DMS79 treated with DMSO at 0.1 percent for 48 hours (cell line): ENCODE measurements at regions not wholly inside any gene's neighbourhood (a gene's known extent, or its start where the extent isn't known, plus 50 kb on each side); places are given as distances from the start of the nearest gene placed in this dataset.

Experiments
- DNase-seq: peaks from one replicate; lab custom pipeline; 2025; lab: John Stamatoyannopoulos, UW

DNA sequence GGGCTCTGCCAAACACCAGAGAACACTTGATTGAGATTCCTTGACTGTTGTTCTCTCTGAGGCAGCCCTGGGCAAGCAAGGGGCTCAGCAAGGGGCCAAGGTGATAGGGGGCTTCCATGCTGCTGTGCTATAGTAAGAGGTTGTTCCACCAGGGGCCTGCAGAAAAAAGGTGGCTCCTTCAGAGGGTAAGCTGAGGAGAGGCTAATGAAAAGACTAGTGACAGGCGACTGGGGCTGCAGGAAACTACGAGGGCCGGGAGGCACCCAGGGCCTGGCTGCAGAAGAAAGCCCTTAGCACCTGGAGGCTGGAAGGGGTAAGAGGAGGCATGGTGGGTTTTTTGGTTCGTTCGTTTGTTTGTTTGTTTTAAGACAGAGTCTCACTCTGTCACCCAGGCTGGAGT is 88.0 kb upstream of the CTNNA1 start:
- no peak for DNase-seq

DNA sequence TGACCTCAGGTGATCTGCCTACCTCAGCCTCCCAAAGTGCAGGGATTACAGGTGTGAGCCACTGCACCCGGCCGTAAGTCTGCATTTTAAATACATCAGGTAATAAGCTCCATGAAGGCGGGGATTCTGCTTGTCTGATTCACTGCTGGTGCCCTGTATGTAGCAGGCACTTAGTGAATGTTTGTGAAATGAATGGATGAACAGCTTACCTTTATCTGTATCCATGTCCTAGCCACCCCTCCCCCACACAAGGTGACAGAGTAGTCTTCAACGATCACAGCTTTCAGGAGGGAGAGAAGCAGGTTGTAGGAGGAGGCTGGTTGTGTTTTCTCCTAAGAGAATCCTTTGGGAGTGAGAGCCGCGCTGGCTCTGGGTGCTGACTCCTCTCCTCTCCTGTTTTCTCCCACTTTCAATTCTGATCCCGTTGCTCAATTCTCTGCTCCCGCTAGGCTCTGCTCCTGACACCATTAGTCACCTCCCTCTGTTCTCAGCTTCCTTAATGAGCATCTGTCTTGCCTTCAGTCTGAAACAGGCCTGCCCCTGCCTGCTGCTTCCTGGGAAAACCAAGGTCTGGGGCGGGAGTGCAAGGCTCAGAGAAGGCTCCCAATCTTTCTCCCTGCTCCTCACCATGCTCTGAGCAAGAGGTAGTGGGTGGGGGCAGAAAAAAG is 88.8 kb upstream of the CTNNA1 start:
- DNase-seq: no peak

DNA sequence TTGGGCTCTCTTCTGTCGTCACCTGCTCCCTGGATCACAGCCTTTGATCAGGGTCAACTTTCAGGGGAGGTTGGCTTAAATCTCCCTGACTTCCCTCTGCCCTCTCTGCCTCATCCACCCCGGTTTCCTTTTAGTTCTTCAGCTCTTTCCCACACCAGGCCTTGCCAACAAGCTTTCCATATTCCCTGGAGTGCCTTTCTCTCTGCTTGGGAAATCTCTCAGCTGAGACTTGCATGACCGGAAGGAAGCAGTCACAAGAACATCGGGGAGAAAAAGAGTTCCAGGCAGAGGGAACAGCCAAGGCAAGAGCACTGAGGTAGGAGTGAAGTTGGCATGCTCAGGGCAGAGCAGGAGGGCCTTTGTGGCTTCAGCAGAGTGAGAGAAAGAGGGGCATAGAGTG is 88.4 kb upstream of the HSPA9 start:
- DNase-seq: no peak

DNA sequence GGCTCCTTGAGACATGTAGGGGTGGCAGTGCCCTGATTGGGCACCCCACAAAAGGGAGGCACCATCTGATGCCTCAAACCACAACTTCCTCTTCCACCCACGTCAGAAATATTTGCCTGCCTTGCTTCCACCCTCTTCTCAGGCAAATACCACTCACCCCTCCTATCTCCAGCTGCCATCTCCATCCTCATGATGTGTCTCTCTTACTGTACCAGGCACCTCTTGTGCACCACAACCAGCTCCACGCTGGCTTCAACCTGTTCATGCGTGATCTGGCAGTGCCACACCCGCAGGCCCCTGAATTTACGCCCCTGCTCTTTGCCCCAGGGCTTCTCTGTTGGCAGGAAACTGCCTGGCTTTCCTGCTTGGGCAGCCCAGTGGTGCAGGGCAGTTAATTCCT is 87.8 kb upstream of the HSPA9 start:
- DNase-seq: peak; percentile 5

DNA sequence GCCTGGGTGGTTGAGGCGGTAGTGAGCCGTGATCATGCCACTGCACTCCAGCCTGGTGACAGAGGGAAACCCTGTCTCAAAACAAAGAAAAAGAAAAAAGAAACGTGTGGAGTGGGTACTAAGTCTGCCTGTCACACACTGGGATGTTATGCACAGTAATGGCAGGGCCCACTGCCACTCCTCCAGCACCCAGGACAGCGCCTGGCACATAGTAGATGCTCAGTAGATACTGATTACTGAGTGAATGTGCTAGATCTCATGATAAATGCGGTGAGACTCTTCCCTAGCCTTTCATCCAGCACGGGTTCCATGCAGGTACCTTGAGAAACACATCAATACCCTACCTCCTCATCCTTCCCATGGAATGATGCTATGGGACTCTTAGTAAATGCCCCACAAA is 87.4 kb upstream of the HSPA9 start:
- DNase-seq: no peak

DNA sequence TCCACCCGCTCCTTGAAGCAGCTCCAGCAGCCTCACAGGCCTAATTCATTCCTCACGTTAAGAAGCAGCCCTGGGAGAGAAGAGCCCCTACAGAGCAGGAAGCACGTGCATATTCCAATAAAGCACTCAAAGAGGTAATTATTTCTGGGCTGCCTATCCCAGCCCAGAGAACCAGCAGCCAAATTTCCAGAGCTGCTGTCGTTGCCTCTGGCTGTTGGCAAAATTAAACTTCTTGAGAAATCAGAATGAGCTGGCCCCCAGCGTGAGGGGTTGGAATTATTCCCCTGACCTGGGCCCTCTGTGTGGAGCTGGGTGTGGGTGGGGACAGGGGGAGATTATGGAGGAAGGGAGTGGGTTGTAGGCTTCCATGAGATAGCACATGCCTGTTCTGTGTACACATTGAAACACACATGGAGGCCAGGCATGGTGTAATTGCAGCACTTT is 86.8 kb upstream of the HSPA9 start:
- peak; percentile 43 for DNase-seq

DNA sequence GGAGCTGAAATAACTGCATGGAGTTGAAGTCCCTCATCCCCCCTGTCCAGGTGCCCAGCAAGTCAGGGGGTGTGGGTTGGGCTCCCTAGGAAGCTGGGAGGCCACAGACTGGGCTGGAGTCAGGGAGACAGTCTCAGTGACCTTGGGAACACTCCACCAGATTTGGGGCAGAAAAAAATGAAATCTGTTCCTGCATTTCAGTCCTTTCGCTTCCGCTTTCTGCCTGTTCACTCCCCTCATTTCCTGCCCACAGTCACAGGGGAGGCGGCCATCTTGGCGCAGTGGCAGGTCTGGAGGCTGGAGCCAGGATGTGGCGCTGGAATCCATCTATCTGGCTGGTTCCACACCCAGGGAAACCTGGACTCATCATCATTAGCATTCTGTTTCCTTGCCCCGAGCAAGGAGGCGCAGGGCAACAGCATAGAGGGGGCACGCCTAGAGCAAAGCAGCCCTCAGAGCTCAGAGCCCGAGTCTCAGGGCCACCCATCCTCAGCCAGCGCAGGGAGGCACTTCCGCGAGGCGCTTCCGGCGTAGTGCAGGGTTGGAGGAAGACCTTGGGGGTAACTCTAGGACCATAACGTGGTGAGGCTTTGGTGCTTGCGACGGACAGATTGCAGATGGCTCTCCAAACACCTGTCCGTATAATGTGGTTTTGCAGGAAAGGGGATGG is 86.2 kb upstream of the HSPA9 start:
- DNase-seq: no peak

DNA sequence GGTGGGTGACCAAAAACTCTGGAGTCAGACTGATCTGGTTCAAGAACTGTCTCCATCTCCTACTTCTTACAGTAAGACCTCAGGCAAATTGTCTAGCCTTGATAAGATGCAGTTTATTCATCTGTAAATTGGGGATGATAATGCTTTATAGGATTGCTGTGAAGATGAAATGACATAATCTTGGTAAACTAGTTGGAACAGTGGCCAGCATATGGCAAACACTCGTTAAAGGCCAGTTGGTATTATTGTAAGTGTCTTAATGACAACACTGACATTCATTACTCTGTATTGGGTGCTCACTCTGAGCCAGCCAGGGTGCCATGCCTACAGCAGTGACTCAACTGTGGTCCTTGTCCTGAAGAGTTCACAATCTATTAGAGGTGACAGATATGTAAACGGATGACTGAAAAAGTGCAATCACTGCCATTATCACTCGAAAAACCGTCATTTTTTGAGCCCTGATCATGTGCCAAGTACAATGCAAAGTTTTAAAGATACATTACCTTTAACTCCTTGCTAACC is 84.9 kb upstream of the HSPA9 start:
- DNase-seq: no peak

DNA sequence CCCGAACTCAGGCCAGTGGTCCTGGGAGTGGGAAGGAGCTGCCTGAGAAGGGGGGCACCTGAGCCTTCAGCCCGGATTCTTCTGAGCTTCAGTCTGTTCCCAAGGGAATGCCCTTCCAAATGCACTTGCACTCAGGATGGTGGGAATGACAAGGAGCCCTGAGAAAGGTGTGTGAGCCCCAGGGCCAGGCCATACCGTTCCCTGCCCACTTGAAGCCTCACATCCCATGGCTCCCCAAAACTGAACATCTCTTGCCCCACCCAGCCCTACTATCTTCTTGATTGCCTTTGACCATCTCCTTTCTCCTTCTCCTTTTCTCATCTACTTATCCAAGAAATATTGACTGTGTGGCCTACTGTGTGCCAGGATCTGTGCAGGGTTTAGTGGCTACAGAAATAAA is 84.4 kb upstream of the HSPA9 start:
- no peak for DNase-seq

DNA sequence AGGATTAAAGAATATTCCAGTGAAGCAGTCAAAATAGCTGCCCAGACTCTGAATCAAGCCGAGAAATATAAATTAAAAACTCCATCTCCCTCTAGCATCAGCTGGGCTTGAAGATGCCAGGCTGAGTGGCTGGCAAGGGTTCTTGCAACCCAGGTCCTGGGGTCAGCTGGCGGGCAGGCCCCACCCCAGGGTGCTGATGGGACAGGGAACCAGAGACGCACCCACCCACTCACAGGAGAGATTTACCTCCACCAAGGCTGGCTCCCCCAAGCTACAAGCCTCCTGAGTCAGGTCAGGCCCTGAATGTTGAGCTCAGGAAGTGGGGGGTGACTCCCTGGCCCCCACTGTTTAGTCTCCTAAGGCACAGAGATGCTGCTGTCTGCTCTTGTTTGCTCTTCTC is 83.9 kb upstream of the HSPA9 start:
- no peak for DNase-seq

DNA sequence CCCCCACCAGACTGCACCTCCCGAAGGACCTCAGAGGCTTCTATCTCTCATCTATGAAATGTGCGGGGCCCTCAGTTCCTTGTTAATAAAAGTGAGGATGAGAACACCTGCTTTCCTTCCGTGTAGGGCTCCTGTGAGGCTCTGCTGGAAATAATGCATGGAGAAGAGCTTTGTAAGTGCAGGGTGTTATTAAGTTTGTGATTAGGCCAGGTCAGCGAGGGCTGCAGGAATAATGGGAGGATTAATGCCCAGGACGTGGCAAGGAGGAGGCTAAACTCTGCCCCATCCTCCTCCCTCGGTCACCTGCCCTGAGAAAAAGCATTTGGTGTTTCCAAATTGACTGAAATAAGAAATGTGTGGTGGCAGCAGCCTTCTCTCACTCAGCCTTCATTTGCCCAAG is 83.5 kb upstream of the HSPA9 start:
- peak; percentile 54 for DNase-seq

DNA sequence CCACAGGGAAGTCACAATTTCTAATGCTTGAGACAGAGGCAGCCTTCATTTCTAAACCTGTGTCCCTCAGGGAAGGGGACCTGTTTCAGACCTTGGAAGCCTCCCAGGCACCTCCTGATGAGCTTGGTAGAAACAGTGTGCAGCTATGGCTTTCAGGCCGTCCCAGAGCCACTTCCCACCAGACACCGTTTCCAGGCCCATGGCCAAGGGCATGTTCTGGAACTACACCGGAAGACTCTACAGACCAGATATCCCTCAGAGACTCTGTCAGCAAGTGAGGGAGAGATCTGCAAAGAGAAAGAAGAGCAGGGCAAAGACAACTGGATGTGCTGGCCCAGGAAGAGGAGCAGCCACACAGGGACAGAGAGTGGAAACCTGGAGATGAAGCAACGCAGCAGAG is 82.2 kb upstream of the HSPA9 start:
- DNase-seq: no peak

DNA sequence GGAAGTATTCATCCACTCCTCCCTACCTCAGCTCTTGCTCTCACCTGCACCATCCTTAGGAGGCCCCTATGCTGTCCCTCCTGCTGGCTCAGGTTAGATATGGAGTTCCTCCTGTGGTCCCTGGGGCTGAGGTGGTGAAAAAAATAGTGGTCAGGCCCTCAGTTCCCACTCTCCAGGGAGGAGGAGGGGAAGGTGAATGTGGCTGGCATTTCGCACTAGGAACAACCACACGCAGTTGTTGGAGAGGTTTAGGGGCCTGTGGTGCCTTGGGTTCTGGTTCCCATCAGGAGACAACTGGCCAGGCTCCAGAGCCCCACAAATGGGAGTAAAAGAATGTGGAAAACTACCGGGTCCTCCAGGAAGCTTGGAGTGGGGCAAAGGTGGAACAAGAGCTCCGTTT is 81.7 kb upstream of the HSPA9 start:
- DNase-seq: no peak

DNA sequence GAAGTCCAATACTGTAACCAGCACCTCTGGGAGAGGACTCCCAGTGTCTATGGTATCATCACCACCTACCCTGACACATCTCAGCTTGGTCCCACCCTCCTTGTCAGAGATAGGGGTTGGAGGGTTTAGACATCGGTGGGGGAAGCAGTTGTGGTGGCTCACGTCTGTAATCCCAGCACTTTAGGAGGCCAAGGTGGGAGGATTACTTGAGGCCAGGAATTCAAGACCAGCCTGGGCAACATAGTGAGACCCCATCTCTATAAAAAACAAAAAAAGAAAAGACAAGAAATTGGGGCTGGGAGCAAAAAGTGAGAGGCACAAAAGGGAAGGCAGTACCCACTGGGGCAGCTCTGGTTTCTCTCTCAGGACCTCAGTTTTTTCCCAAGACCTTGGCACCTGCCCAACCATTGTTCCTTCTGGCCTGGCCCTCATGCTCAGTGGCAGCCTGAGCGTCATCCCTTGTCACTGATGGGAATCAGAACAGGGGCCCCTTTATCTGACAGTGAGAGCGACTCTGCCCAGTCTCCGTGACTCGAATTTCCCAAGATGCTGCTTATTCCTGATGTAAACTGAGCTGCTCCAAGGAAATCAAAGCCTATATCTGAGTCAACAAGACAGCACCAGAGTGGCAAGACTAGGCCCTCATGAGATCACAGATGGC is 80.5 kb upstream of the HSPA9 start:
- no peak for DNase-seq

DNA sequence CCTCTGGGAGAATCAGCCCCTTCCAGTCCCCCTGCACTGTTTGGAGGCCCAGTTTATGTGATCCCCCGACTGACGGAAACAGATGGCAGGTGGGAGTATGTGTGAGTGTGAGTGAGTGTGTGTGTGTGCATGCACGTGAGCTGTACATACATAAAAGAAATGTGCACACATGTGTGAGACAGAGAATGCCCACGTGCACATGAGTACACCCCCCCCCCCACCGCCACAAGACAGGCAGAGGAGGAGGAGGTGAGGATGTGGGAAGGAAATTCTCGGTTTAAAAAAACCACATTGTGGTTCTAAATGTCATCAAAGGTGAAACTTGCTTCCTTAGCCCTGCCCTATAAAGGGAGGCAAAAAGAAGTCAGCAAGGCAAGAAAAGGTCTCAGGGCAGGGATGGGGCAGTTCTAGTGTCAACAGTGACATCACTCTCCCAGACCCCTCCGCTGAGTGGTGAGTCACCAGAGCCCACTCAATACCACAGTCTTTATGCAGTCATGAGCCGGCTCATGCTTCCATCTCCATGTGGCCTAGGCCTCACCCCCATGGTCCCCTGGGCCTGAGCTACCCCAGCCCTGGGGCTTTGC is 79.2 kb upstream of the HSPA9 start:
- no peak for DNase-seq

DNA sequence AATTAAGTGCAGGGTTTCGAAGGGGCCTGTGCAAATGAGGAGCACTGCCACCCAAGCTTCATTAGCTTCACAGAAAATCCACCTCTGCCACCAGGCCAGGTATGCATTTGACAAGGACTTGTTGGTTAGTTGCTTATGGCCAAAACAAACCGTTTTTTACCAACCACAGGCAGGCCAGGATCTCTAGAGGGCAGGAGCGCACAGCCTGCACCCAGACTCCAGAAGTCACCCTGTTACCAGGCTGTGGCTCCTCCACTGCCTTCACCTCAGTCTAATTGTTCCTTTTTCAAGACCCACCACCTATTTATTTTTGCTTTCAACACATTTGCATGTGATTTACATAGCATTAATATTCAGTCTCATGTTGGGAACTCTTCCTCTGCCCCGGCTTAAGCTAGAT is 78.3 kb upstream of the HSPA9 start:
- no peak for DNase-seq

DNA sequence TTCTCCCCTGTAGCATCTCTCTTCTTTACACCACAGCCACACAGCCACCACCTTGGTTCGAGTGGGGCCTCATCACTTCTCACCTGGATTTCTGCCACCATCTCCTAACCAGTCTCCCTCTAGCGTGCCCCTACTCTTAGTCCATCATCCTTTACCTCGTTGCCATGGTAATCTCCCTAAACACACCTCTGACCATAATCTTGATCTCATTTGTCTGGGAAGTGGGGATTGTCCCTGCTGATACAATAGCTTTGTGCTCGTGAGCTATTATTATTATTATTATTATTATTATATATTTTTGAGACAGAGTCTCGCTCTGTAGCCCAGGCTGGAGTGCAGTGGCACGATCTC is 76.5 kb upstream of the HSPA9 start:
- no peak for DNase-seq

DNA sequence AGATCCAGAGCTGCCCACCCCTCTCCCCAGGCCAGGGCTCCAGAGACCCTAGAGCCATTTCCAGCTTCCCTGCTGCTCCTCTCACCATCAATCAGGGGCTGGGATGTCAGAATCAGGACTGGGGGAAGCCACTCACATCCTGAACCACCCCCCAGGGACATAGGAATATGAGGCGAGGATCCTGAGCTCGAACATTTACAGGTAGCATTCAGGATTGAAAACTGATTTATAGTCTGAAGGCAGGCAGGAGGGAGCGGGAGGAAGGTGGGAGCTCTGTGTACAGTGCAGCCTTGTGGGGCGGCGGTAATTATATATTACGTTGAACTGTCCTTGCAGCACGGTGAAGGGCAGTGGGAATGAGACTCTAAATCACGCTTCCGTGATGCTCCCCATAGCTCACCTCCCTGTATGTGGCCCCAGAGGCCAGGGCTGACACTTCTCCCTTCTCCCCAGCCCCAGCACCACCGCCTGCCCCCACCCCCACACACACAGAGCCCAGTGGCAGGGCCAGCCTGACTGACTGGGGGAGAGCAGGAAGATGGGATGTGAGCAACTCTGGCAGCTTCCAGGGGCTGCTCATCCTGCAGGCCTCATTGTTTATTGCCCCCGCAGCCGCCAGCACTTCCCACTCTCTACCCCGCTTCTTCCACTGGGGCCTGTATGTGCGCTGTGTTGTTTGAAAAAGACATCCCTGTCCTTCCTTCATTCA is 76.0 kb upstream of the HSPA9 start:
- DNase-seq: no peak

DNA sequence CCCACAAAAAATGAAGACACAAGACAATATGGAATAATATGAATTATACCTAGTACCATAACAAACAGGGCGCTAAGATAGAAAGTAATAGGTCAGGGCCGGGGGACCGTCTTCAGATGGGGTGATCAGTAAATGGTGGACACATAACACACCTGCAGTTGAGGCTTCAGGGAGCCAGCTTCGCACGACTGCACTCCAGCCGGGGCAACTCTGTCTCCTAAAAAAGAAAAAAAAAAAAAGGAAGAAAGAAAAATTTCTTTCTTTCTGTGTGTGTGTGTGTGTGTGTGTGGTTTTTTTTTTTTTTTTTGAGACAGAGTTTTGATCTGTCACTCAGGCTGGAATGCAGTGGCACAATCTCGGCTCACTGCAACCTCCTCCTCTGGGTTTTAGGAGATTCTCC is 75.0 kb upstream of the HSPA9 start:
- DNase-seq: no peak

DNA sequence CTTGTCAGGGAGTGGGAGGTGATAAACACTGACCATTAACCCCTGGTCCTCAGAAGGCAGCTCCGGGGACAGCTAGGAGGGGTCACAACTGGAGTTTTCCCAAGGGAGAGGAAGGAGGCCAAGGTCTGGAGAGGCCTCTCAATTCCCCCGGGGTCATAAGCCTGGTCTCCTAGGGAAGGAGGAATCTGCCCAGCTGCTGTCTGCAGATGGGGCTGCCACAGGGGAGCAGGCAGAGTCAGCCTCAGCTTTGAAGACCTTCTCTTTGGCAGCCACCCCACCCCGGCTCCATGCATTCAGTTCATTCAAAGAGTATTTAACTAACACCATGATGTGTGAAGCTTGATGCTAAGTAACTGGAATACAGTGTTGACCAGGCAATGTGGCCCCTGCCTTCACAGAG is 74.6 kb upstream of the HSPA9 start:
- no peak for DNase-seq

DNA sequence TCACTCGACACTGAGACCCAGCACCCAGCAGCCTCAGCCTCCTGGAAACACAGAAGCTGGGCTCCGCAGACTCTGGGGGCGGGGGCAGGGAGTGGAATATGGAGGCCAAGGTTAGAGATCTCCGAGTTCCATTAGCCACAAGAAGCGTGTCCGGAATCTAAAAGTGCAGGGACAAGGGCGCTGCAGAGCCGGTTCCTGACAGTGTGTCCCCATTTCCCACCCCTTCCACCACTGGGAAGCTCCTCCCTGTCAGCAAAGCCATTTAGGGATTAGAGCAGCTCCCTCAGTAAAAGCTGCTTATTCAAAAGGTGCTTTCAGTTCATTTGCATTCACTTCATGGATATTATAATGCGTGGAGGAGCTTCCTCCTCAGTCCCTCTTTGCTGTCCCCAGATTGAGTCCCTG is 74.1 kb upstream of the HSPA9 start:
- DNase-seq: no peak

DNA sequence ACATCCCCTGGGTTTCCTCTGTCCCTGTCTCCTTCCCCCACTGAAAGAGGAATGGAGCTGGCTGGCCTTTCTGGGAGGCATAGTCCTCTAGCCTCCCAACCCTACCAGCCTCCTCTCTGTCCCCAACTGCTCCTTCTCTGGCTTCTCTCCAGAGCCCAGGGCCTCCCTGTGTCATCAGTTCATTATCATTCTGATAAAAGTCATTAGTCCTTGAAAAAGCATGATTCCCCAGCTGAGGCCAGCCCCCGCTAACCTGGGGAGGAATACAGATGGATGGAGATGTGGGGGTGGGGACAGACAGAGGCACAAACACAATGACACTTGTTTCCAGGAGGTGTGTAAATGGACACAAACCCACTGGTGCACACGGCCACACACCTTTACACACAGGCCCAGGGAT is 73.6 kb upstream of the HSPA9 start:
- DNase-seq: no peak
